Glutamatergic neuron (in vitro differentiated cells): ENCODE measurements at regions not wholly inside any gene's neighbourhood (a gene's known extent, or its start where the extent isn't known, plus 50 kb on each side); places are given as distances from the start of the nearest gene placed in this dataset.
A peak's percentile ranks its signal among the peaks of the same experiment; 100 is the strongest.

Experiments
- DNase-seq: peaks from one replicate; pipeline ENCODE4 v3.0.0; 2022
- H3K27ac Mint-ChIP-seq: one replicate; pipeline ENCODE4 v1.8.0; 2020; ENCODE audit warnings: mild to moderate bottlenecking, mixed read lengths, inconsistent platforms; ENCODE audit not compliant: unreplicated experiment
- H3K27me3 Mint-ChIP-seq: one replicate; pipeline ENCODE4 v1.8.0; 2020; ENCODE audit warnings: mild to moderate bottlenecking, moderate library complexity, mixed read lengths, inconsistent platforms; ENCODE audit not compliant: unreplicated experiment
- H3K36me3 Mint-ChIP-seq: one replicate; pipeline ENCODE4 v1.8.0; 2020; ENCODE audit warnings: mild to moderate bottlenecking, mixed read lengths, inconsistent platforms; ENCODE audit not compliant: unreplicated experiment
- H3K4me1 Mint-ChIP-seq: one replicate; pipeline ENCODE4 v1.8.0; 2020; ENCODE audit warnings: mild to moderate bottlenecking, low read depth, mixed read lengths, inconsistent platforms; ENCODE audit not compliant: unreplicated experiment
- H3K4me3 Mint-ChIP-seq: one replicate; pipeline ENCODE4 v1.8.0; 2020; ENCODE audit warnings: mild to moderate bottlenecking, mixed read lengths, inconsistent platforms; ENCODE audit not compliant: unreplicated experiment
- H3K9me3 Mint-ChIP-seq: one replicate; pipeline ENCODE4 v1.8.0; 2020; ENCODE audit warnings: mild to moderate bottlenecking, moderate library complexity, mixed read lengths, inconsistent platforms; ENCODE audit not compliant: unreplicated experiment
- CTCF ChIP-seq: fragments of 200-600 bp; sonication (generic); IDR thresholded peaks from one replicate; pipeline ENCODE4 v1.5.0; 2021; ENCODE audit not compliant: partially characterized antibody, unreplicated experiment

GRCh38 chrX:117743469-117744251, 372.9 kb downstream of the KLHL13 start:
- Mint-ChIP-seq H3K27ac (no peak overlapping the region), H3K9me3 (peaks cover 1% of the 10 kb centered on the region), H3K4me3 (no peak overlapping the region), H3K27me3 (no peaks in the 10 kb centered on the region), H3K36me3 (no peaks in the 10 kb centered on the region), H3K4me1 (no peaks in the 10 kb centered on the region)
- peak; percentile 10 for DNase-seq
- peak; percentile 23 for TF ChIP-seq CTCF

GRCh38 chrX:117713411-117713810, 403.2 kb downstream of the KLHL13 start:
- H3K27ac Mint-ChIP-seq: no peak overlapping the region
- no peak for DNase-seq
- TF ChIP-seq CTCF: no peak
- H3K9me3 Mint-ChIP-seq: no peaks in the 10 kb centered on the region
- no peaks in the 10 kb centered on the region for H3K36me3 Mint-ChIP-seq
- H3K27me3 Mint-ChIP-seq: no peaks in the 10 kb centered on the region
- no peaks in the 10 kb centered on the region for H3K4me1 Mint-ChIP-seq
- no peak overlapping the region for H3K4me3 Mint-ChIP-seq

GRCh38 chrX:117711782-117712181, 404.8 kb downstream of the KLHL13 start:
- DNase-seq: no peak
- Mint-ChIP-seq H3K27ac (no peak overlapping the region), H3K4me1 (no peaks in the 10 kb centered on the region), H3K9me3 (no peaks in the 10 kb centered on the region), H3K36me3 (no peaks in the 10 kb centered on the region), H3K4me3 (no peak overlapping the region), H3K27me3 (no peaks in the 10 kb centered on the region)
- TF ChIP-seq CTCF: no peak

- Mint-ChIP-seq H3K4me3 (no peak overlapping the region), H3K9me3 (no peaks in the 10 kb centered on the region), H3K27ac (no peak overlapping the region), H3K4me1 (no peaks in the 10 kb centered on the region), H3K27me3 (no peaks in the 10 kb centered on the region), H3K36me3 (no peaks in the 10 kb centered on the region)
- no peak for DNase-seq
- TF ChIP-seq CTCF: no peak
These were observed 408.5 kb downstream of the KLHL13 start for GRCh38 chrX:117707948-117708743.

GRCh38 chrX:117701050-117701449, 415.6 kb downstream of the KLHL13 start:
- TF ChIP-seq CTCF: no peak
- H3K4me1 Mint-ChIP-seq: no peaks in the 10 kb centered on the region
- H3K9me3 Mint-ChIP-seq: peaks cover 1% of the 10 kb centered on the region
- H3K36me3 Mint-ChIP-seq: no peaks in the 10 kb centered on the region
- no peak overlapping the region for H3K4me3 Mint-ChIP-seq
- DNase-seq: no peak
- H3K27me3 Mint-ChIP-seq: no peaks in the 10 kb centered on the region
- H3K27ac Mint-ChIP-seq: no peak overlapping the region
